ENCODE measurements at regions not wholly inside any gene's neighbourhood (a gene's known extent, or its start where the extent isn't known, plus 50 kb on each side); places are given as distances from the start of the nearest gene placed in this dataset.

- no peaks in the 10 kb centered on the region for H4K20me1 ChIP-seq (ENCODE audit: control insufficient read depth, insufficient read depth, low read depth, low read length)
- no peaks in the 10 kb centered on the region for H3K9me2 ChIP-seq (replicated peaks; ENCODE audit: control insufficient read depth, low read length)
- H3K4me2 ChIP-seq (ENCODE audit: low read length): no peak overlapping the region
- TF ChIP-seq CTCF (IDR thresholded peaks at IDR 0.05; ENCODE audit: low read depth, low read length, poor library complexity, severe bottlenecking) (no peak), EZH2phosphoT487 (IDR thresholded peaks at IDR 0.05; ENCODE audit: borderline replicate concordance, low read length) (no peak)
- H3K4me1 ChIP-seq (ENCODE audit: control insufficient read depth, low read length): no peaks in the 10 kb centered on the region
- no peak overlapping the region for H3K4me3 ChIP-seq (ENCODE audit: low read length)
- H3F3A ChIP-seq (ENCODE audit: control insufficient read depth, insufficient read depth): no peaks in the 10 kb centered on the region
- no peak overlapping the region for H3K27ac ChIP-seq (ENCODE audit: low read depth, low read length)
- H3K27me3 ChIP-seq (ENCODE audit: control insufficient read depth, low read length): peaks cover 1% of the 10 kb centered on the region; the same call in 1 of the 2 replicates
- no peaks in the 10 kb centered on the region for H3K9me3 ChIP-seq (ENCODE audit: control insufficient read depth, insufficient read depth, low read length)
- H3K36me3 ChIP-seq (ENCODE audit: control insufficient read depth, low read length): no peaks in the 10 kb centered on the region
- H3K79me2 ChIP-seq (ENCODE audit: control insufficient read depth, low read length): no peaks in the 10 kb centered on the region
Observed at GRCh38 chr4:81353861-81354260, 117.8 kb downstream of the RASGEF1B start.

GRCh38 chr4:81352446-81352835 is 119.3 kb downstream of the RASGEF1B start:
- Histone ChIP-seq H3K9me3 (ENCODE audit: control insufficient read depth, insufficient read depth, low read length) (no peaks in the 10 kb centered on the region), H3K27ac (ENCODE audit: low read depth, low read length) (no peak overlapping the region), H4K20me1 (ENCODE audit: control insufficient read depth, insufficient read depth, low read depth, low read length) (no peaks in the 10 kb centered on the region), H3K9me2 (replicated peaks; ENCODE audit: control insufficient read depth, low read length) (no peaks in the 10 kb centered on the region), H3K79me2 (ENCODE audit: control insufficient read depth, low read length) (no peaks in the 10 kb centered on the region), H3K27me3 (ENCODE audit: control insufficient read depth, low read length) (peaks cover 9% of the 10 kb centered on the region), H3K36me3 (ENCODE audit: control insufficient read depth, low read length) (no peaks in the 10 kb centered on the region), H3F3A (ENCODE audit: control insufficient read depth, insufficient read depth) (no peaks in the 10 kb centered on the region), H3K4me3 (ENCODE audit: low read length) (no peak overlapping the region), H3K4me1 (ENCODE audit: control insufficient read depth, low read length) (no peaks in the 10 kb centered on the region), H3K4me2 (ENCODE audit: low read length) (no peak overlapping the region)
- TF ChIP-seq EZH2phosphoT487 (IDR thresholded peaks at IDR 0.05; ENCODE audit: borderline replicate concordance, low read length) (no peak), CTCF (IDR thresholded peaks at IDR 0.05; ENCODE audit: low read depth, low read length, poor library complexity, severe bottlenecking) (no peak)

GRCh38 chr4:81351654-81352445 is 119.9 kb downstream of the RASGEF1B start:
- Histone ChIP-seq H3K4me3 (ENCODE audit: low read length) (no peak overlapping the region), H3K9me2 (replicated peaks; ENCODE audit: control insufficient read depth, low read length) (no peaks in the 10 kb centered on the region), H3K27me3 (ENCODE audit: control insufficient read depth, low read length) (peaks cover 9% of the 10 kb centered on the region), H3K9me3 (ENCODE audit: control insufficient read depth, insufficient read depth, low read length) (no peaks in the 10 kb centered on the region), H3K27ac (ENCODE audit: low read depth, low read length) (no peak overlapping the region), H3K4me2 (ENCODE audit: low read length) (no peak overlapping the region), H4K20me1 (ENCODE audit: control insufficient read depth, insufficient read depth, low read depth, low read length) (no peaks in the 10 kb centered on the region), H3K79me2 (ENCODE audit: control insufficient read depth, low read length) (no peaks in the 10 kb centered on the region), H3F3A (ENCODE audit: control insufficient read depth, insufficient read depth) (no peaks in the 10 kb centered on the region), H3K36me3 (ENCODE audit: control insufficient read depth, low read length) (no peaks in the 10 kb centered on the region), H3K4me1 (ENCODE audit: control insufficient read depth, low read length) (no peaks in the 10 kb centered on the region)
- TF ChIP-seq CTCF (IDR thresholded peaks at IDR 0.05; ENCODE audit: low read depth, low read length, poor library complexity, severe bottlenecking): peak; percentile 92
- no peak for TF ChIP-seq EZH2phosphoT487 (IDR thresholded peaks at IDR 0.05; ENCODE audit: borderline replicate concordance, low read length)

Measured in DOHH2 (cell line).